DND-41 (cell line): ENCODE measurements at regions not wholly inside any gene's neighbourhood (a gene's known extent, or its start where the extent isn't known, plus 50 kb on each side); places are given as distances from the start of the nearest gene placed in this dataset.

Experiments used
- ATAC-seq: fragments of 200-7000 bp; cut with Tn5 transposase; 3 replicates; pipeline ENCODE4 v1.9.1; 2021; ENCODE audit warnings: low read depth; ENCODE audit not compliant: insufficient read depth
- DNase-seq: peaks from one replicate; pipeline ENCODE4 v3.0.0-alpha.2; 2020
- H2AFZ ChIP-seq: 2 replicates; pipeline ENCODE4 v1.6.0; 2012; ENCODE audit warnings: low read depth, low read length
- H3K27ac ChIP-seq: 2 replicates; pipeline ENCODE4 v1.5.1; 2012; ENCODE audit warnings: low read length, inconsistent platforms
- H3K27me3 ChIP-seq: fragments of 200-600 bp; sonication (generic); 2 replicates; pipeline ENCODE4 v1.6.0; 2012; ENCODE audit warnings: low read length, mild to moderate bottlenecking, inconsistent platforms; ENCODE audit not compliant: insufficient read depth, poor library complexity
- H3K36me3 ChIP-seq: 2 replicates; pipeline ENCODE4 v1.5.1; 2012; ENCODE audit warnings: low read length, inconsistent platforms; ENCODE audit not compliant: insufficient read depth
- H3K4me1 ChIP-seq: 2 replicates; pipeline ENCODE4 v1.5.1; 2012; ENCODE audit warnings: mild to moderate bottlenecking, low read length; ENCODE audit not compliant: insufficient read depth
- H3K4me2 ChIP-seq: 2 replicates; pipeline ENCODE4 v1.6.0; 2012; ENCODE audit warnings: mild to moderate bottlenecking, moderate library complexity, low read length, inconsistent platforms; ENCODE audit not compliant: insufficient read depth
- H3K4me3 ChIP-seq, 2 experiments: fragments of 200-600 bp in 1 of 2; shearing (Covaris generic) in 1 of 2; 2 replicates each; pipeline ENCODE4 v1.5.1; 2012 to 2016; ENCODE audit warnings: inconsistent platforms in 2 of 2, low read length in 2 of 2, mild to moderate bottlenecking in 2 of 2, low read depth in 1 of 2, moderate library complexity in 1 of 2
- H3K79me2 ChIP-seq: 2 replicates; pipeline ENCODE4 v1.6.0; 2012; ENCODE audit warnings: low read length, inconsistent platforms; ENCODE audit not compliant: insufficient read depth
- H3K9ac ChIP-seq: 2 replicates; pipeline ENCODE4 v1.6.0; 2012; ENCODE audit warnings: low read depth, mild to moderate bottlenecking, inconsistent platforms, low read length, moderate library complexity
- H3K9me3 ChIP-seq: 2 replicates; pipeline ENCODE4 v1.5.1; 2012; ENCODE audit warnings: low read length, moderate library complexity, mild to moderate bottlenecking, inconsistent platforms; ENCODE audit not compliant: insufficient read depth, severe bottlenecking
- H4K20me1 ChIP-seq: 2 replicates; pipeline ENCODE4 v1.6.0; 2012; ENCODE audit warnings: low read length; ENCODE audit not compliant: insufficient read depth
- EZH2 ChIP-seq: IDR thresholded peaks from 3 replicates; pipeline ENCODE4 v1.6.1; 2012; ENCODE audit warnings: borderline replicate concordance, low read depth, mild to moderate bottlenecking, moderate library complexity, low read length, inconsistent platforms; ENCODE audit not compliant: severe bottlenecking
- TF ChIP-seq, protein P1 (sequence below): IDR thresholded peaks from 2 replicates; pipeline ENCODE4 v1.5.1; 2012; ENCODE audit warnings: borderline replicate concordance, low read length, moderate library complexity, mild to moderate bottlenecking; ENCODE audit not compliant: poor library complexity, severe bottlenecking; ENCODE audit errors: extremely low read depth

DNA sequence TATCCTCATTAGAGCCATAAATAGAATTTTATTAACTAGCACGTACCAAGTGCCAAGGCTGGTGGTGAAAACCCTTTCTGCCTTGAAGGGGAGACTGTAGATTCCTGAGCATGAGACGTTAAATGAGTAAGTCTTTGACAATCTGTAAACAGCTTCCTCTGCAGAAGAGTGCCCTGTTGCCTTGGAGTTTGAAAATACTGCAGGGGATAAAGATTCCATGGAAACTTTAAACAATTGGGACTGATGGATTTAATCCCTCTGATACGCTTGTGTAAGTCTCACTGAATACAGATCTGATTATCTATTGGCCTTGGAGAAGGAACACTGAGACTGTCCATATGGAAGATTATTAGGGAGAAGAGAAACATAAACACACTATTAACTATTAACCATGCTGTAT, 1053.4 kb upstream of the RBFOX1 start:
- no peaks in the 10 kb centered on the region for H3K4me1 ChIP-seq
- no peak overlapping the region for H3K27ac ChIP-seq
- H3K9ac ChIP-seq = no peak overlapping the region
- H4K20me1 ChIP-seq = no peaks in the 10 kb centered on the region
- TF ChIP-seq, protein P1, sequence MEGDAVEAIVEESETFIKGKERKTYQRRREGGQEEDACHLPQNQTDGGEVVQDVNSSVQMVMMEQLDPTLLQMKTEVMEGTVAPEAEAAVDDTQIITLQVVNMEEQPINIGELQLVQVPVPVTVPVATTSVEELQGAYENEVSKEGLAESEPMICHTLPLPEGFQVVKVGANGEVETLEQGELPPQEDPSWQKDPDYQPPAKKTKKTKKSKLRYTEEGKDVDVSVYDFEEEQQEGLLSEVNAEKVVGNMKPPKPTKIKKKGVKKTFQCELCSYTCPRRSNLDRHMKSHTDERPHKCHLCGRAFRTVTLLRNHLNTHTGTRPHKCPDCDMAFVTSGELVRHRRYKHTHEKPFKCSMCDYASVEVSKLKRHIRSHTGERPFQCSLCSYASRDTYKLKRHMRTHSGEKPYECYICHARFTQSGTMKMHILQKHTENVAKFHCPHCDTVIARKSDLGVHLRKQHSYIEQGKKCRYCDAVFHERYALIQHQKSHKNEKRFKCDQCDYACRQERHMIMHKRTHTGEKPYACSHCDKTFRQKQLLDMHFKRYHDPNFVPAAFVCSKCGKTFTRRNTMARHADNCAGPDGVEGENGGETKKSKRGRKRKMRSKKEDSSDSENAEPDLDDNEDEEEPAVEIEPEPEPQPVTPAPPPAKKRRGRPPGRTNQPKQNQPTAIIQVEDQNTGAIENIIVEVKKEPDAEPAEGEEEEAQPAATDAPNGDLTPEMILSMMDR = no peak
- TF ChIP-seq EZH2 = no peak
- no peaks in the 10 kb centered on the region for H3K36me3 ChIP-seq
- no peak overlapping the region for H2AFZ ChIP-seq
- H3K4me2 ChIP-seq = no peak overlapping the region
- H3K79me2 ChIP-seq = no peaks in the 10 kb centered on the region
- ATAC-seq (no peak), DNase-seq (no peak)
- no peaks in the 10 kb centered on the region for H3K9me3 ChIP-seq
- no peak overlapping the region for H3K4me3 ChIP-seq
- H3K27me3 ChIP-seq = peaks cover 3% of the 10 kb centered on the region

DNA sequence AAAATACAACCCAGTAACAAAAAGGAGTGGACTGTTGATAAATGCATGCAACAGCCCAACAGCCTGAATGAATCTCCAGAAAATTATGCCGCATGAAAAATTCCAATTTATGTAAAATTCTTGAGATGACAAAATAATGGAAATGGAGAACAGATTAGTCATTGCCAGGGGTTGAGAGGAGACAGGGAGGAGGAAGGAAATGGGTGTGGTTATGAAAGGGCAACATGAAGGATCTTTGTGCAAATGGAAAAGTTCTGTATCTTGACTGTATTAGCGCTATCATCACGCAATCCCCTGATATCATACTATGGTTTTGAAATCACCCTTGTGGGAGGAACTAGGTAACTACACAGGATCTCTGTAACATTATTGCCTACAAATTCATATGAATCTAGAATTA, 1058.3 kb upstream of the RBFOX1 start:
- Histone ChIP-seq H3K9ac (no peak overlapping the region), H3K4me1 (no peaks in the 10 kb centered on the region), H3K27ac (no peak overlapping the region), H3K79me2 (no peaks in the 10 kb centered on the region), H2AFZ (no peak overlapping the region), H3K9me3 (no peaks in the 10 kb centered on the region), H3K4me3 (no peak overlapping the region), H3K27me3 (no peaks in the 10 kb centered on the region), H4K20me1 (no peaks in the 10 kb centered on the region), H3K36me3 (no peaks in the 10 kb centered on the region), H3K4me2 (no peak overlapping the region)
- DNase-seq (no peak), ATAC-seq (no peak)
- no peak for TF ChIP-seq EZH2
- TF ChIP-seq, protein P1 = no peak

DNA sequence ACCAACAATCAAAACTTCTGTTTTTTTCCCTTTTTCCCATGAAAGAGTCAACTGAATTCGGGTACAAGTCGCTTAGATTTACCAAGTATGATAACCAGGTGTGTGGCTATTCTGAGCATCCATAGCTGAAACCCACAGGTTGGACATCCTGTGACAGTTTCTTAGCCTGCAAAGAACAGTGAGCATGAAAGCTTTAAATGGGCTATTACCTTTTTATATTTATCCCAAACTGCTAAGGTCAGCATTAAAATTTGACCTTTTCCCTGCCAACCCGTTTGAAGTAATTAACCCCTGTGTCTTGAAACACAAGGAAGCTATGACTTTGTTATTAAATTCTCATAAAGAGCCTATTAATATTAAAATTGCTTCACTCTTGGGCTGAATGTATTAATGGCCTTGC, 1065.0 kb upstream of the RBFOX1 start:
- no peak overlapping the region for H3K4me3 ChIP-seq
- TF ChIP-seq, protein P1 = no peak
- no peak for TF ChIP-seq EZH2
- no peak overlapping the region for H3K9ac ChIP-seq
- no peaks in the 10 kb centered on the region for H3K4me1 ChIP-seq
- no peak for DNase-seq
- H3K27me3 ChIP-seq = no peaks in the 10 kb centered on the region
- no peak overlapping the region for H2AFZ ChIP-seq
- no peak for ATAC-seq
- no peaks in the 10 kb centered on the region for H3K36me3 ChIP-seq
- no peak overlapping the region for H3K4me2 ChIP-seq
- H4K20me1 ChIP-seq = no peaks in the 10 kb centered on the region
- H3K9me3 ChIP-seq = no peaks in the 10 kb centered on the region
- H3K79me2 ChIP-seq = no peaks in the 10 kb centered on the region
- no peak overlapping the region for H3K27ac ChIP-seq

DNA sequence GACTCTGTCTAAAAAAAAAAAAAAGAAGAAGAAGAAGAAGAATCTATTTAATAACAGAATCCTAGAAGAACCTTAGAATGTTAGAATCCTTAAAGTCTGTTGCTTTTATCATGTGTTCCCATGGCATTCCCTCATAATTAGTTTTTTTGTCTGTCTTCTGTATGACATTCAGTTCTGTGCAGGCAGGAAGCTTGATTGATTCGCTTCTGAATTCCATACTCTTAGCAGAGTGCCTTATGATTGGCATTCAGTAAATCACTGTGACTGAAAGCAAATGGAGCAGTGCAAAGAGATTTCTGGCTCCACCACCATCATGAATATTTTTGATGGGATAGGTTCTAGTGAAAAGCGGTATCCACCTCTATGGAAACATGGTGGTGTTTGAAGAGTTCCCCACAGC, 1065.9 kb upstream of the RBFOX1 start:
- Histone ChIP-seq H3K4me2 (no peak overlapping the region), H3K4me3 (no peak overlapping the region)

More for the DNA sequence above, 1065.9 kb upstream of the RBFOX1 start:
- TF ChIP-seq, protein P1 = no peak
- TF ChIP-seq EZH2 = no peak
- ATAC-seq (no peak), DNase-seq (no peak)
- H3K27ac ChIP-seq = no peak overlapping the region
- no peaks in the 10 kb centered on the region for H3K4me1 ChIP-seq
- H3K9me3 ChIP-seq = no peaks in the 10 kb centered on the region
- no peaks in the 10 kb centered on the region for H3K27me3 ChIP-seq
- no peak overlapping the region for H2AFZ ChIP-seq
- H3K36me3 ChIP-seq = no peaks in the 10 kb centered on the region
- no peak overlapping the region for H3K9ac ChIP-seq
- H4K20me1 ChIP-seq = no peaks in the 10 kb centered on the region
- H3K79me2 ChIP-seq = no peaks in the 10 kb centered on the region
